GM18511 (cell line): ENCODE measurements at regions not wholly inside any gene's neighbourhood (a gene's known extent, or its start where the extent isn't known, plus 50 kb on each side); places are given as distances from the start of the nearest gene placed in this dataset.

Experiments
- ATAC-seq: cut with Tn5 transposase; IDR thresholded peaks from one replicate; pipeline ENCODE4 v1.9.1; 2021; ENCODE audit warnings: mild to moderate bottlenecking, moderate library complexity; ENCODE audit not compliant: unreplicated experiment

DNA sequence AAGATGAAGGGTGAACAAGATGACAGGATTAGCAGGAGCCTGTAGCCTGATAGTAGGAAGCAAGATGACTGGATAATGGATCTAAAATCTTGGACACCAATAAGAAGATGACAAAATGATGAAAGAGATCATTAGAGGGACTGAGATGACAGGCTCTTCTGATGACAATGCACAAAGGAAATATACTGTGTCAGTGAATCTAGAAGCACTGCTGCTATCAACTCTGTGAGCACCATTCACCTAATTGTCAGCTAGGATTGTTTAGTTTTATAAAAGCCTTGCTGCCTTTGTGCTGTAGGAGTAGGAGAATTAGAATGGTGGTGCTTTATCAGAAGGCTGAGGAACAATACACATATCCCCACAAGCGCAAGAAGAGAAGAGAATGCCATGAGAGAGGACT, 1127.8 kb downstream of the DTWD2 start:
- no peak for ATAC-seq

DNA sequence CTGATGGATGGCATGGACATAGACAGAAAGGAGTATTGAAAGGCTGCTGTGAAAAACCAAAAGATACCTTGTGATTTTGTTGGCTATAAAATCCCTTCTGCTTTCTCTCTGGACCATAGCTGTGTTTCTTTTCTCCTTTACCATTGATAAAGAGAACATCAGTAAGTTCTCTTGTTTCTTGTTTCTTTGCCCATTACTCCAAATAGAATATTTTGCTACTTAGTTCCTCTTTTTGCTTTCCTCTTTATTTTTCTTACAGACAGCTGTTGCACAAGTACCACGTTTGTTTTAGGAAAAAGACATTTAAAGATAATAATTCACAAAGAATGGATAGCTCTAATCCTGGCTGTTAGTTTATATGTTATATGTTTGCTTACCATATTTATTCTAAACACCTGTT, 1129.2 kb downstream of the DTWD2 start:
- ATAC-seq = peak; percentile 56

DNA sequence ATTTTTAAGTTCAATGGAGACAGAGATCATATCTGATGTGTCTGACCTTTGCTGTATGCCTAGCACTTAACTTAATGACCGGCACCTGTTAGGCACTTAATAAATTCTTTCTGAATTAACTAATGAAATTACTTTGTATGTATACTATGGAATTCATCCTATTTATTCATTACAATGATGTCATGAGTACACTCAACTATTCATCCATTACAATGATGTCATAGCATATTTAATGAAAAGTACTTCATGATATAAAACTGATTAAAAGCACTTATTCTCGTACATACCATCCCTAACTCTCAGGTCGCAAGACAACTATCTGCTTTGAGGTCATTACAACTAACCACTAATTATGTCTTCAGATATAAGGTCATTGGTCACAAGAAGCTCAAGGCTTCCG, 1131.6 kb downstream of the DTWD2 start:
- no peak for ATAC-seq

DNA sequence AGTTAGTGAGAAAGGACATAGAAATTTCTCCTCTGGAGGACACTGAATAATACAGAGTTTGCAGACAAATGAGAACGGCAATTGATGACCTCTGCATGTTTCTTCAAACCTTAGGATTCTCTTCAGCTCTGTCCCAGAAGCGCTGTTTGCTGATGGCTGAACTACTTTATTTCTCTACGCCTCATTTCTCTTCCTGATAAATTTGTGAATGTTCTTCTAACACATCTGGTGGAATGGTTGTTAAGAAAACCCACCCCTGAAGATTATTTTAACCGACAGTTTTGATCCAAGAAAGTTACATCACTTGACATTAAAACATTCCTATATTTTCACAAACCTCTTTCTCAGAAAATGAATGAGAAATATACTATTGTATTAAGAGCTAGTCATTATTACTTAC, 1150.6 kb downstream of the DTWD2 start:
- no peak for ATAC-seq

DNA sequence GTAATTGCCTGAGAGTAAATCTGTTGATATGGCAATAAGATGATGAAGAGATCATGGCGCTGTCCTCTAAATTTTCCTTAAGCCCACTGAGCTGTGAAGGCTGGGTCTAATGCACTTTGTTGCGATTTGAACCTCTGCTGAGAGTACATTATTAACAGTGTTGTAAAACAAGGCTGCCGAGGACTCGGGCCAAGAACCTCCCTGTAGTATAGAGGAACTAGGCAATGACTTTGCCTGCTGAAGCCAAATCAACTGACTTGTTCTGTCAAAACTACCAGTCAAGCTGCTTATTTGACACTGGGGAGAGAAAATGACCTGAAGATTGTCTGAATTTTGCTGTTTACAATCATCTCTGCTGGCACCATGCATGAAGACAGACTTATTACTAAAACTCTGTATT, 1154.7 kb downstream of the DTWD2 start:
- ATAC-seq = no peak

DNA sequence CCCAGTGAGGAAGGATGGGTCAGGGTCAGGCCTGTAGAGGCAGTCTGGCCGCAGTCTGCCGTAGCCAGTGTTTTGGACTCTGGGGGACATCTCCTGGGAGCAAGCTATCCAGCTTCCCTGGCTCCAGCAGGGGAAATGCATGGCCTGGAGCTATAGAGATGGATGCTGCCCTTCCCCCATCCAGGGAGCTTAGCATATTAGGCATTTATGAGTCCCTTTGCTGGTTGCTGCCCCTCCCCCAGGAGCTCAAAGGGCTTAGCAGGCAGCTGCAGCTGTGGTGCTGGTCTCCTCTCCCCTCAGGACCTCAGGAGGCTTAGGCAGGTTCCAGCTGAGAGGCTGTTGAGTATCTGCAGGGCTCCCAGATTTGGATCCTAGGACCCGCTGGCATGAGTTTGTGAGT, 1158.7 kb downstream of the DTWD2 start:
- no peak for ATAC-seq

DNA sequence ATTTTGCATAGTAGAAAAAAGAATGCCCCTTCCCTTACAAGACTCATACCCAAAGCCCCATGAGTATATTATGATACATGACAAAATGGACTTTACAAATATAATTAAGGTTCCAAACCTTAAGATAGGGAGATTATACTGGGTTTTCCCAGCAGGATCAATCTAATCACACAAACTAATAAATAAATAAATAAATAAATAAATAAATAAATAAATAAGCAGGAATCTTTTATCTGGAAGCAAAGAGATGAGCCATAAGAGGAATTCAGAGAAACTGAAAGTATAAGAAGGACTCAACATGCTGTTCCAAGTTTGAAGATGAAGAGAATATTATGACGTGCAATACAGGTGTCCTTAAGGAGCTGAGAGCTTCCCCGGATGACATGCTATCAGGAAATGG, 1174.5 kb downstream of the DTWD2 start:
- no peak for ATAC-seq

DNA sequence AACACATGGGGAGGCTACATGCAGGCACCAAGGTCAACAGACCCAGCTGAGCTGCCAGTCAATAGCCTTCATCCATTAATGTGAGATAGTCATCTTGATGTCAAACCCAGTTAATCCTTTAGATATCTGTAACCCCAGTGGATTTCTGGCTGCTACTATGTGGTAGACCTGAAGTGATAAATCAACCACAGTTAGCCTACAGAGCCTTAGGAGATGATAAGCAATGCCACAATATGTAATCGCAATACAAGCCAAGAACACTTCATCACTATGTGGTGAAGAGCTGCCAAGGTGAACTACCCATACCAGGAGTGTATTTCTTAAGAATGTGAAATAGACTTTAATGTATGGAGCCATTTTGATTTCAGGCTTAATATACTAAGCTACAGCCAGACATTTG, 1175.5 kb downstream of the DTWD2 start:
- ATAC-seq = no peak

DNA sequence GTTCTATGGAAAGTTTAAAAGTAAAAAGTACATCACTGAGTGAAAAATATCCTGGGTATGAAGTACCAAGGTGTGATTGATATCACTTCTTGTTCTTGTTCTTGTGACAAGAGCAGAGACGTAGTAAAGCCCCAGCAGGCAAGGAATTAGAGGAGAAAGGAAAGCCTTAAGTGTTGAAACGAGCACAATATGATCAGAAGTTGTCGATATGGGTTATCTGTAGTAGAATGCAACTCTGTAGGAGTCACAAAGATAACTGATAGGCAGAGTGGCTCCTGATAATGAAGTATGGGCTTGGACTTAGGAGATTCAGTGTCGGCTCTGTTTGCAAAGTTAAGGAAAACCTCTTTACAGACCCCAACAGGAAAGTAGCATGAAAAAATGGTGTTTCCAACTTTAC, 1179.1 kb downstream of the DTWD2 start:
- ATAC-seq = no peak

DNA sequence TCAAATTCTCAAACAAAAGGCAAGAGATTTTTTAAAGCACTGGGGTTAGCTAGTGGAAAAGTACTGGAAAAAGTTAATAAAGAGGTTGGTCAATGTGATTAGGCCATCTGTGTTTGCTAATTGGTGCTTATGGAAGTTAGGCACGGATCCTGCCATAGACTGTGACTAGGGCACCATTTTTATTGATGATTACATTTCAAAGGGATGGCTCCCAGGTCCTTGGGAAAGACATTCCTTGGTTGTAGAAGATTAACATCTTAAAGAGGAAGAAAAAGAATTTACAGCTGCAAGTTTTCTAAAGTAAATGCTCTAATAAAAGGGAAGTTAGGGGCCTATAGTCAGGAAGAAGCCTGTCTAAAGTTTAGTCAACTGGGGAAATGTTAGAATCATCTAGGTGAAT, 1183.3 kb downstream of the DTWD2 start:
- ATAC-seq = no peak

DNA sequence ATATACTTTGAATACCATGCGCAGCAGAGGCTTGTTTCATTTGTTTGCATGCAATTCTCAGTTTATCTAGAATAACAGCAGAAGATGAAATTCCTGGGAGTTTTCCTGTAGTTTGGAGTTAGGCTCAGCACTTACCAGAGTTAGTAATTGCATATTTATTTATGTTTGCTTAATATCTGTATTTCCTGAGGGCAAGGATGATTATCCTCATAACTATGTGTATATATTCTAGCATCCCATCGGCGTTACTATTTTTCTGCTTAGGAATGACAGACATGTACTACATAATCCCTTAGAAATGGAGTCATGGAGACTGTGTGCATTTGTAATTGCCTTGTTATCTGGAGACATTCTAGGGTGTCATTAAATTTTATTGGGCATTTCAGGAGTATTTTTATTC, 1184.8 kb downstream of the DTWD2 start:
- no peak for ATAC-seq

DNA sequence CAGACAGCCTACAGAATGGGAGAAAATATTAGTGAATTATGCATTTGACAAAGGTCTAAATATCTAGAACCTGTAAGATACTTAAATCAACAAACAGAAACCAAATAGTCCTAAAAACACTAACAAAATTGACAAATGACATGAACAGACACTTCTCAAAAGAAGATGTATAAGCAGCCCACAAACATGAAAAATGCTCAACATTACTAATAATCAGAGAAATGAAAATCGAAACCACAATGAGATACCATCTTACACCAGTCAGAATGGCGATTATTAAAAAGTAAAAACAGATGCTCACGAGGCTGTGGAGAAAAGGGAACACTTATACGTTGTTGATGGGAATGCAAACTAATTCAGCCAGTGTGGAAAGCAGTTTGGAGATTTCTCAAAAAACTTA, 1186.8 kb downstream of the DTWD2 start:
- no peak for ATAC-seq

DNA sequence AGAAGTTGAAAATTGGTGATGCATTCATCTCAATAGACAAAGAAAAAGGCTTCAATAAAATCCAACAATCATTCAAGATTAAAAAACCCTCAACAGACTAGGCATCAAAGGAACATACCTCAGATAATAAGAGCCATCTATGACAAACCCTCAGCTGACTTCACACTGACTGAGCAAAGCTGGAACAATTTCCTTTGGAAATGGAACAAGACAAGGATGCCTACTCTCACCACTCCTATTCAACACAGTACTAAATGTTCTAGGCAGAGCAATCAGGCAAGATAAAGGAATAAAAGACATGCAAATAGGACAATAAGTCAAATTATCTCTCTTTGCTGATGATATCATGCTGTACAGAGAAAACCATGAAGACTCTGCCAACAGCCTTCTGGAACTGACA, 1188.1 kb downstream of the DTWD2 start:
- ATAC-seq = no peak

DNA sequence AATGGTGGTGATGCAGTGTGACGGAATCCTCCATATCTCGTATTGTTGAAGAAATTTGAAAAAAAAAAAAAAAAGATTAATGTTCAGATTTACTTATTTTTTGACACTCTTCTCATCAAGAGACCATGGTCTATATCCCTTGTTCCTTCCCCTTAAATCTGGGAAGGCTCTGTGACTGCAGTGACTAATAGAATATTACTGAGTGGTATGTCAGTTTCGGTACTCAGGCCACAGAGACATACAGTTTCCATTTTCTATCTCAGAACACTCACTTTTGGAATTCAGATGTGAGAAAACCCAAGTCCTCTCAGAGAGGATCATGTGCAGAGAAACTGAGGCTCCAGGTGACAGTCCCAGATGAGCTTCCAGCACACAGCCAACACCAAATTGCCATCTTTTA, 1193.5 kb downstream of the DTWD2 start:
- no peak for ATAC-seq

DNA sequence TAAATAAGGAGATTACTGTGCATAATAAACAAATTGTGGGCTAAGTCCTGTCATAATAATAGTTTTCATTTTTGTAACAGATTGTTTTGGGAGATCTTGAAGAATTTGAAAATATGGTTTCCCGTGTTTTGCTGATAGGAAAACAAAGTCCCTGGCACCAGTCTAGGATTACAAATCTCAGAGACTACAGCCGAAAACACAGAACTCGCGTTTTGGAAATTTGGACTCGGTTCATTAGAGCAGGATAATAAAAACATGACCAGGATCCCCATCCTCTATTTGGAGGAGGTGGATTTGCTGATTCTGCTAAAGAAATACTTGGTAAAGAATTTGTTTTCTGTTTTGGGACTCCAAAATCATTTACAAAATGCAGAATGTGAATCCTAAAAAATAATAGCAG, 1194.4 kb downstream of the DTWD2 start:
- no peak for ATAC-seq

DNA sequence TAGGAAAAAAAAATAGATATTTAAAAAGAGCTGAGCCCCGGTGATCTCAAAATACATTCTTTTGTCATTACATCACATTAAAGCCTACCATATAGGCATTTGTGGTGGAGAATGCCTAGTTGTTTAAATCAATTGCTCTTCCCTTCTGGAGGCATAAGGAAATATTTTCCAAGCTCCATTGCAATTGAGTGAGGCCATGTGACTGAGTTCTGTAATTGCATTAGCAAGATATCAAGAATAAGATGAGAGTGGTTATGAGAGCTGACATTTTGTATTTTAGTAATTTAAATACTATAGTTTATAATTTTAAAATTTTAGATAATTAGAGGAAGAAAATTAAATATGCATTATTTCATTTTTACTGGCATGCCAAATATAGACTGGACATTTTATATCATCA, 1195.9 kb downstream of the DTWD2 start:
- no peak for ATAC-seq

DNA sequence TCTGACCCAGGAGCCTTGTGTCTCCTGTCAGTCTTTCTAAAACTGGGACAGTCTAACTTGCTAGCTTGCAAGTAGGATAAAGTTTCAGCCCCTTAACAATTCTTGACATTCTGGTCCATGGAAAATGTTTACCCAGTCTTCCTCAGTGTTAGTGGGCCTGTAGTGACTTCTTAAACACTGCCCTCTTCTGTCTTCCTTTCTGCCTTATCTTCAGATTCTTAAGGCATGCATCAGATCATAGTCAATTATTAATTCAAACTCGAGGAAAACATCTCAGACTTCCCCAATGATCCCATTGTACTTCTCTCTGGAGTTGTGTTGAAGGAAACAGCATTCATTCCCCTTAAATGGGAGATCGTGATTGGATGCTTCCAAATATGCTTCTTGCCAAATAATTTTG, 1199.8 kb downstream of the DTWD2 start:
- no peak for ATAC-seq

DNA sequence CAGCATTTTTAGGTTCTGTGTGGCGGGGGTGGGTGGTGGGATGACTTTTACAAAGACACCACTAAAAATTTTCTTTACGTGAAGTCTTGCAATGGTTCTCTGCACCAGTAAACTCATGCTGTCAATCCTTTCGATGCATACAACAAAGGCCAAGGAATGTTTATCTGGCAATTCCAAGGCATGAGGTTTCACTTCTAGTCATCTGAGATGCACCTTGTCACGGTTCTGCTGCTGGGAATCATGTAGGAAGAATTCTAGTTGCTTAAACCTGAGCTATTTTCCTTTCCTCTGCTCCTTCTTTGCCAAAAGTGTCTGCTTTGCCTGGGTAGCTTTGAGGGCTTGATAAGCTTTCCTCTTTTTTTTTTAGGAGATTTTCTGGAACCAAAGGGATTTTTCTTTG, 1204.5 kb upstream of the SEMA6A start:
- no peak for ATAC-seq

DNA sequence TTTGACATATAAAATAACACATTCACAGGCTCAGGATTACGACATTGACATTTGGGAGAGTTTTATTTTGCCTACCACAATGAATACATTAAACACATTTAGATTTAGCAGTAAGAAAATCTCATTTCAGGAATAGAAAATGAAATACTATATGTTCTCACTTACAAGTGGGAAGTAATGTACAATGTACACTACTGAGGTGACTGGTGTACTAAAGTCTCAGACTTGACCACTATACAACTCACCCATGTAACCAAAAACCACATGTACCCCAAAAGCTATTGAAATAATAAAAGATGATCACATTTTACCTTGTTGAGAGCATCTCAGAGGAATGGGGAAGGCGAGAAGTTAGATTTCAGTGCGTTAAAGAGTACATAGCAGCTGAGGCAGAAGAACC, 1202.4 kb upstream of the SEMA6A start:
- ATAC-seq = no peak

DNA sequence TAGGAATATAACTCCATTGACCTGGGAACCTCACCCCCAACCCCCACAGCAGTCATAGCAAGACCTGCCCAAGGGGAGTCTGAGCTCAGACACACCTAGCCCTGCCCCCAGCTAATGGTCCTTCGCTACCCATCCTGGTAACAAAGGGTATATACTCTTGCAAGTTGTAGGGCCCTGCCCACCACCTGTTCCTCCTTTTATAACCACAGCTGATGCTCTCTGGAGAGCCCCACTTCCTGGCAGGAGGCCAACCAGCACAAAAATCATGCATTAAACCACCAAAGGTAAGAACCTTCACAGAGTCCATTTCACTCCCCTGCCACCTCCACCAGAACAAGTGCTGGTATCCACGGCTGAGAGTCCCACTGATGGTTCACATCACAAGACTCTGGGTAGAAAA, 1195.3 kb upstream of the SEMA6A start:
- no peak for ATAC-seq

DNA sequence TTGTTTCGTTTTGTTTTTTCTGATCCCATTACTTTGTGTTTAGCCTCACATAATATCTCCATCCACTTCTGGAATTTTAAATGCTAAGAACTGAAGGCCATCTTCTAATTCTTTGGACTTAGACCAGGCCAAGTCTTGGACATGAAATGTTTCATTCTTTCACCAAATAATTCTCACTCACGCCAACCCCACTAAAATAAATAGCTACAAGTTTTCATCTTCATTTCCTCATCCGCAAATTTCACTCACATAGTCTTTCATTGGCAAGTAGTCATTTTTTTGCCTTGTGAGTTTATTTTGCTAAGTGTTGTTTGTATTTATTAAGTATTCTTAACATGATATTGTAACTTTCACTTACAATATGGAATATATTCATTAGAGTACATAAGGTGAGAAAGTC, 1188.6 kb upstream of the SEMA6A start:
- no peak for ATAC-seq

DNA sequence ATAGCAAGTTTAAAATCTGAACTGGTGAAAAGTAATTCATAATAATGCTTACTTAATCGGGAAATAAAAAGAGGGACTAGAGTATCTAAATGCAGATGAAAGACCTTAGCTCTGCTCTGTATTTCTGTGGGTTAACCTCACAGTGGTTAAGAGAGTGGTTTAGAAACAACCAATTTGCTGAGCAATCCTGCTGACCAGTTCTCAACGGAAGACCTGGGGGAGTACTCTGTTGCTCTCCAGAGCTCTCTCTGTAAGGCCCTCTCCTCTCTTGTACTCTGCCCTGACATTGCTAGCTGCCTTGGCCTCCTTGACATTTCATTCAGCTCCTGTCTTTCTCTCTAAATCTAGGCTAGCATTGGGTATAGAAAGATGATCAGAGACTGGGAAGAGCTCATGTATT, 1186.6 kb upstream of the SEMA6A start:
- ATAC-seq = no peak

DNA sequence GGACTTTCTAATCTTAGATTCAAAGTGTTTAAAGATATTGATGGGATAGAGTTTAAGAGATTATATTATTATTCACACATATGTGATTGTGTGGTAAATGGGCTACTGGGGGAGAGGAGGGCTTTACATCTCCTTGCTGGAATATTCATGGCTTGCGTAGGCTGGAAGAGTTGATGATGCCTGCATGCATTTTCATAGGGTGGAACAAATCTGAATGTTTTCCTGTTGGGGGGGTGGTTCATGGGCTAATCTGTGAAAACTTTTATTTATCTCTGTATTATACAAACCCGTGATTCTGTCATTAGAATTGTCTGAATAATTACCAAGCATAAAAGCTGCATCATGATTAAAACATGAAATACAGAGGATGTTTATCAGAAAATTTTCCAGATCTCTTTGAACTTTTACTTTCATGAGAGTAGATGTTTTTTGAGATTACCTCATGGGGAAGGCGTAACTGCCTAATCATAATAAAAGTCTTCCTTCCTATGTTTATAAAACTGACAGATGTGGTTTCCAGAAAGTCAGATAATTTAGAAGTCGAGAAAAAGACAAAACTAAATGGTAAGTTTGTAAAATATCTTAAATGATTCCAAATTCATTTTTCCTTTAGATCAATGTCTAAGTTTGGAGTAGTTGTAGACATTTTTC, 1185.4 kb upstream of the SEMA6A start:
- no peak for ATAC-seq

DNA sequence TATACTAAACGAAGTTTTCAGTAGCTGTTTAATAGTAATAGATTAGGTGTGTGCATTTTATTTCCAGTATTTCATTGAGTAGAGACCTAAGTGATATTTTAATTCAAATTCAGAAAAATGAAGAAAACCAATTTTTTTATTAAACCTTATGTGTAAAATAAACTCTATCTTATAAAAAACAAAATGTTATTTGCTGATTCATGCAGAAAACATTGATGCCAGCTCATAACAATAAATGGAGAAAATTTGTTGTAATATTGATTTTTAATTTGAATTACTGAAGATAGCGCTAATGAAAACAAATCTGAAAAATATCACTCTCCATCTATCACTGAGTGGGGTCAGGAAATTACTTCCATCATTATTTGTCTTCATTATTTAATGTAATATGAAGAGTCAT, 1177.8 kb upstream of the SEMA6A start:
- ATAC-seq = no peak
